Lower leg skin (tissue), 4 donors: ENCODE measurements at regions not wholly inside any gene's neighbourhood (a gene's known extent, or its start where the extent isn't known, plus 50 kb on each side); places are given as distances from the start of the nearest gene placed in this dataset.

Experiments
- DNase-seq, 2 donors: peaks; one replicate each; pipeline ENCODE4 v3.0.0-alpha.2; 2019; ENCODE audit warnings: low spot score in 2 of 2
- H3K4me3 ChIP-seq: fragments of 200-600 bp; sonication (generic); 2 replicates; pipeline ENCODE4 v1.5.1; 2017; ENCODE audit warnings: mild to moderate bottlenecking, low read depth; ENCODE audit not compliant: poor library complexity, severe bottlenecking
- CTCF ChIP-seq, 3 donors: fragments of 450-650 bp; IDR thresholded peaks; one replicate each; pipeline ENCODE4 v1.5.1; 2016; ENCODE audit warnings: antibody characterized with exemption in 3 of 3, mild to moderate bottlenecking in 3 of 3, moderate library complexity in 2 of 3
- POLR2A ChIP-seq, 2 donors: fragments of 450-650 bp; IDR thresholded peaks; one replicate each; pipeline ENCODE4 v1.6.1; 2016 to 2017; ENCODE audit warnings: antibody characterized with exemption in 2 of 2, mild to moderate bottlenecking in 1 of 2, moderate library complexity in 1 of 2
- WGBS, 2 donors: methylation state at CpG; one replicate each; pipeline ENCODE4 v1.1.5; 2018; 5-methylcytosine and 5-hydroxymethylcytosine counted together
- intact Hi-C: fragments of 100-400 bp; cut with DNase I; formaldehyde crosslinking; loops from one replicate; pipeline ENCODE4 v1.15.0; 2023; ENCODE audit warnings: low total_unique reads

GRCh38 chr7:15922002-15922401 lies 235.5 kb upstream of the MEOX2 start:
- TF ChIP-seq POLR2A (IDR thresholded peaks at IDR 0.05) (no peak), CTCF (IDR thresholded peaks at IDR 0.05) (no peak)
- intact Hi-C loops: no loop called here
- no peak overlapping the region for H3K4me3 ChIP-seq
- DNase-seq: no peak

DNA sequence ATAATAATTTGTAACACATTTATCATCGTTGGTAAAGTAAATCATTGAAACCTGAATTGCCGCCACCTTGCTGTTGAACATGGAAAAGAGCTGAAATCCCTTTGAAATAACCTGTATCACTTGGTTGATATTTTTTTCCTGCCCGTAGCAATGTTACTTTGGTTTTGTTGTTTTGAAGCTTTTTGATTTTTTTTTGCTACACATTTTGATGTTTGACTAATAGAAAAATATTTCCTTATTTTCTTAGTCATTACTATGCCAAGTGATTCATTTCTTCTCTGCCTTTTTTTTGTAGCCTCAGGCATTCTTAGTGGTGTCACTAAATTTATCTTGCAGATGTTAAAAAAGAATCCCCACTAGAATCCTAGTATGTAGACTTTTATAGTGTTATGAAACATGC lies 235.1 kb upstream of the MEOX2 start:
- intact Hi-C loops: no loop called here
- no peak overlapping the region for H3K4me3 ChIP-seq
- TF ChIP-seq POLR2A (IDR thresholded peaks at IDR 0.05) (no peak), CTCF (IDR thresholded peaks at IDR 0.05) (no peak)
- DNase-seq: no peak
- 35 to 39% methylated on average over 3 of the region's 3 CpGs for WGBS, 2 donors

GRCh38 chr7:15920953-15921352 lies 234.5 kb upstream of the MEOX2 start:
- intact Hi-C loops: no loop called here
- no peak for DNase-seq
- TF ChIP-seq CTCF (IDR thresholded peaks at IDR 0.05) (no peak), POLR2A (IDR thresholded peaks at IDR 0.05) (no peak)
- WGBS, 2 donors: 61 to 67% methylated on average over 7 of the region's 7 CpGs
- H3K4me3 ChIP-seq: no peak overlapping the region

DNA sequence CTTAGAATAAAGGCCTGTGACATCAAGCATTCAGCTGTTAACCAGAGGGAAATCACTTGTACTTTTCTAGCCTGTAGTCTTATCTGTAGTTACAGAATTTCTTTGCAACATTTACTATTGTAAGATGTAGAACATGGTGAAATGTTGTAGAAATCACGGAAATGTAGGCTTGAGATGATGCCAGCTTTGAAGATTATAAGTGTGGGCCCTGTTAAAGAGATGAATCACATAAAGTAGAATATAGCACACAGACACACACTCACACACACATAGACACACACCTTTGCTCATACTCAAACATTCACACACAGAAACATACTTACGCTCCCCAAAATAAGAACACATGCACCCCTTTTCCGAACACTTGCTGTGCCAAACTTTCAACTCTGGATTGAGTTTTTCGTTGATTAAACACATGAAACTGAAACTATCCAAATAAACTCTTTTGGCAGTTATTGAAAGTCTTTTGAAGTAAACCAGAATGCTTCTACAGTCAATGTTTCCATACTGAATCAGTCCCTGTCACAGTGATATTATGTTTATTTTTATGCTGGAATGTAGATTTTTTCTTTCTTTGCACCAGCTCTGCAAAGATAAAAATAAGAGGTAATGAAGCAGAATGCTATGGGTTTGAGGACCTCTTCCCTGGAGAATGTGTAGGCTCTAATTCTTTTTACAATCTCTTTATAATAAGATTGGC lies 230.3 kb upstream of the MEOX2 start:
- TF ChIP-seq POLR2A (IDR thresholded peaks at IDR 0.05) (no peak), CTCF (IDR thresholded peaks at IDR 0.05) (no peak)
- no peak for DNase-seq
- WGBS, 2 donors: 46 to 54% methylated on average over 4 of the region's 4 CpGs
- H3K4me3 ChIP-seq: no peak overlapping the region
- intact Hi-C loops: no loop called here

- no peak overlapping the region for H3K4me3 ChIP-seq
- WGBS, 2 donors: 78 to 83% methylated on average over 6 of the region's 6 CpGs
- no peak for TF ChIP-seq POLR2A (IDR thresholded peaks at IDR 0.05)
- no peak for TF ChIP-seq CTCF (IDR thresholded peaks at IDR 0.05)
- no peak for DNase-seq
- intact Hi-C loops: no loop called here
These were observed 229.3 kb upstream of the MEOX2 start for GRCh38 chr7:15915686-15916293.

- intact Hi-C loops: loop anchor here (5.0 kb wide), 1 partner anchor 62 kb away; no protein-coding TSS in a partner anchor
- WGBS, 2 donors: 76 to 88% methylated on average over 2 of the region's 2 CpGs
- DNase-seq: no peak
- H3K4me3 ChIP-seq: no peak overlapping the region
- TF ChIP-seq CTCF (IDR thresholded peaks at IDR 0.05): no peak
- TF ChIP-seq POLR2A (IDR thresholded peaks at IDR 0.05): no peak
These were observed 228.1 kb upstream of the MEOX2 start for GRCh38 chr7:15914611-15915010.
